H7 (cell line): ENCODE measurements at regions not wholly inside any gene's neighbourhood (a gene's known extent, or its start where the extent isn't known, plus 50 kb on each side); places are given as distances from the start of the nearest gene placed in this dataset.

Source experiments
- DNase-seq: peaks from one replicate; pipeline ENCODE4 v3.0.0; 2012
- H3K27me3 ChIP-seq: 2 replicates; pipeline ENCODE4 v1.6.0; 2011; ENCODE audit warnings: mild to moderate bottlenecking, low read length; ENCODE audit not compliant: control insufficient read depth, insufficient read depth
- H3K36me3 ChIP-seq: replicated peaks from 2 replicates; pipeline ENCODE4 v1.5.1; 2011; ENCODE audit warnings: low read length; ENCODE audit not compliant: control insufficient read depth, insufficient read depth
- H3K4me3 ChIP-seq: 2 replicates; pipeline ENCODE4 v1.5.1; 2011; ENCODE audit warnings: low read depth, mild to moderate bottlenecking, control low read depth, low read length, moderate library complexity; ENCODE audit not compliant: insufficient read depth

GRCh38 chr6:165873976-165874375, 210.9 kb upstream of the PDE10A start:
- no peak overlapping the region for H3K4me3 ChIP-seq
- H3K36me3 ChIP-seq = no peaks in the 10 kb centered on the region
- H3K27me3 ChIP-seq = no peaks in the 10 kb centered on the region
- no peak for DNase-seq

- Histone ChIP-seq H3K27me3 (no peaks in the 10 kb centered on the region), H3K36me3 (no peaks in the 10 kb centered on the region), H3K4me3 (no peak overlapping the region)
- DNase-seq = no peak
Observed at GRCh38 chr6:165872811-165873210, 209.8 kb upstream of the PDE10A start.

GRCh38 chr6:165872311-165872710, 209.3 kb upstream of the PDE10A start:
- Histone ChIP-seq H3K27me3 (no peaks in the 10 kb centered on the region), H3K36me3 (no peaks in the 10 kb centered on the region), H3K4me3 (no peak overlapping the region)
- DNase-seq = no peak

- no peaks in the 10 kb centered on the region for H3K36me3 ChIP-seq
- DNase-seq = no peak
- no peaks in the 10 kb centered on the region for H3K27me3 ChIP-seq
- no peak overlapping the region for H3K4me3 ChIP-seq
Observed at GRCh38 chr6:165871571-165871970, 208.5 kb upstream of the PDE10A start.

GRCh38 chr6:165869526-165869925, 206.5 kb upstream of the PDE10A start:
- Histone ChIP-seq H3K4me3 (no peak overlapping the region), H3K27me3 (no peaks in the 10 kb centered on the region)
- no peak for DNase-seq

GRCh38 chr6:165864925-165865324, 201.9 kb upstream of the PDE10A start:
- H3K36me3 ChIP-seq = no peaks in the 10 kb centered on the region
- DNase-seq = no peak
- no peaks in the 10 kb centered on the region for H3K27me3 ChIP-seq
- no peak overlapping the region for H3K4me3 ChIP-seq

More at GRCh38 chr6:165869526-165869925, 206.5 kb upstream of the PDE10A start:
- H3K36me3 ChIP-seq = no peaks in the 10 kb centered on the region

- H3K36me3 ChIP-seq = no peaks in the 10 kb centered on the region
- no peak for DNase-seq
- H3K4me3 ChIP-seq = no peak overlapping the region
- no peaks in the 10 kb centered on the region for H3K27me3 ChIP-seq
Observed at GRCh38 chr6:165864218-165864617, 201.2 kb upstream of the PDE10A start.

GRCh38 chr6:165863801-165864200, 200.8 kb upstream of the PDE10A start:
- DNase-seq = no peak
- Histone ChIP-seq H3K4me3 (no peak overlapping the region), H3K27me3 (no peaks in the 10 kb centered on the region), H3K36me3 (no peaks in the 10 kb centered on the region)

GRCh38 chr6:165862813-165863212, 199.8 kb upstream of the PDE10A start:
- no peak for DNase-seq
- H3K36me3 ChIP-seq = no peaks in the 10 kb centered on the region
- no peaks in the 10 kb centered on the region for H3K27me3 ChIP-seq
- no peak overlapping the region for H3K4me3 ChIP-seq

GRCh38 chr6:165861226-165861625, 198.2 kb upstream of the PDE10A start:
- Histone ChIP-seq H3K27me3 (no peaks in the 10 kb centered on the region), H3K36me3 (no peaks in the 10 kb centered on the region), H3K4me3 (no peak overlapping the region)
- DNase-seq = no peak

GRCh38 chr6:165858586-165858985, 195.5 kb upstream of the PDE10A start:
- Histone ChIP-seq H3K27me3 (peaks cover 17% of the 10 kb centered on the region; the same call in 1 of the 2 replicates), H3K36me3 (no peaks in the 10 kb centered on the region), H3K4me3 (no peak overlapping the region)
- peak; percentile 65 for DNase-seq

- Histone ChIP-seq H3K27me3 (peaks cover 29% of the 10 kb centered on the region; the same call in 1 of the 2 replicates), H3K4me3 (no peak overlapping the region), H3K36me3 (no peaks in the 10 kb centered on the region)
- no peak for DNase-seq
Observed at GRCh38 chr6:165855856-165856255, 192.8 kb upstream of the PDE10A start.

- DNase-seq = peak; percentile 46
- H3K36me3 ChIP-seq = no peaks in the 10 kb centered on the region
- peaks cover 29% of the 10 kb centered on the region; the same call in 1 of the 2 replicates for H3K27me3 ChIP-seq
- peak overlapping the region; percentile 32; the same call in 1 of the 2 replicates for H3K4me3 ChIP-seq
Observed at GRCh38 chr6:165854863-165855593, 192.0 kb upstream of the PDE10A start.

GRCh38 chr6:165854061-165854862, 191.2 kb upstream of the PDE10A start:
- H3K36me3 ChIP-seq = no peaks in the 10 kb centered on the region
- DNase-seq = peak; percentile 82
- peak overlapping the region; percentile 32; the same call in 1 of the 2 replicates for H3K4me3 ChIP-seq
- H3K27me3 ChIP-seq = peaks cover 29% of the 10 kb centered on the region; the same call in 1 of the 2 replicates

GRCh38 chr6:165852676-165853075, 189.6 kb upstream of the PDE10A start:
- H3K36me3 ChIP-seq = no peaks in the 10 kb centered on the region
- no peak for DNase-seq
- peaks cover 29% of the 10 kb centered on the region; the same call in 1 of the 2 replicates for H3K27me3 ChIP-seq
- H3K4me3 ChIP-seq = no peak overlapping the region
